ENCODE measurements at regions not wholly inside any gene's neighbourhood (a gene's known extent, or its start where the extent isn't known, plus 50 kb on each side); places are given as distances from the start of the nearest gene placed in this dataset.
"Not testable (repeated sequence)": the region's sequence is repeated elsewhere in the genome, so short reads cannot be mapped to it uniquely, and the experiment has no call there.

GRCh38 chr13:109271061-109271460 lies 515.3 kb downstream of the IRS2 start:
- Mint-ChIP-seq H3K4me3 (no peak overlapping the region), H3K4me1 (peaks cover 55 to 76% of the 10 kb centered on the region in 2 experiments), H3K9me3 (peaks cover 5 to 8% of the 10 kb centered on the region in 2 experiments), H3K36me3 (ENCODE audit: insufficient read depth in 1 of 3, low read depth in 3 of 3) (peaks cover 2 to 15% (median 7%) of the 10 kb centered on the region in 3 experiments; a peak in 6 of 7 replicates), H3K27me3 (ENCODE audit: low read depth) (no peaks in the 10 kb centered on the region), H3K27ac (peak overlapping the region; percentile 81 to 91 (median 87); a peak in 6 of 7 replicates)
- H3K9ac ChIP-seq (ENCODE audit: extremely low read depth, insufficient read length, low read length): no peak overlapping the region
- no peak for DNase-seq
- no peaks in the 10 kb centered on the region for H4K20me1 ChIP-seq (ENCODE audit: control insufficient read depth, insufficient read depth, insufficient read length)
- H3K27ac ChIP-seq (ENCODE audit: insufficient read length, low read depth, low read length): no peak overlapping the region
- H3K14ac ChIP-seq (ENCODE audit: insufficient read depth, low read length): peak overlapping the region; percentile 36; the same call in 1 of the 2 replicates
- H3K9me3 ChIP-seq (ENCODE audit: control insufficient read depth, low read depth, low read length): no peaks in the 10 kb centered on the region
- H3K23ac ChIP-seq (ENCODE audit: insufficient read length, low read depth, low read length): no peak overlapping the region
- no peak overlapping the region for H3T11ph ChIP-seq (ENCODE audit: low read length)
- H2BK12ac ChIP-seq (ENCODE audit: insufficient read length, low read depth, low read length): no peak overlapping the region
- no peak overlapping the region for H3K4ac ChIP-seq (ENCODE audit: low read depth, low read length)
- no peak overlapping the region for H2BK120ac ChIP-seq (ENCODE audit: low read depth, low read length, poor library complexity, severe bottlenecking)
- no CpG with 5 or more reads among the region's 9 CpGs for WGBS (ENCODE audit: extremely low coverage, insufficient read length, low lambda C conversion rate)
- H4K5ac ChIP-seq (ENCODE audit: insufficient read length, low read depth, low read length): no peak overlapping the region
- no peak overlapping the region for H4K8ac ChIP-seq (replicated peaks; ENCODE audit: insufficient read length, low read depth, low read length)
- no peak overlapping the region for H4K91ac ChIP-seq (ENCODE audit: insufficient read length, low read depth, low read length)
- no peak overlapping the region for H2AK5ac ChIP-seq (ENCODE audit: insufficient read length, low read length)
- no peak overlapping the region for H3K56ac ChIP-seq (ENCODE audit: insufficient read length, low read depth, low read length)
- peak overlapping the region; percentile 75 for H3K18ac ChIP-seq (ENCODE audit: insufficient read length, low read depth, low read length)
- H2BK5ac ChIP-seq (ENCODE audit: insufficient read length, low read length): no peak overlapping the region
- no peak overlapping the region for H2BK20ac ChIP-seq (ENCODE audit: low read depth, low read length, poor library complexity, severe bottlenecking)
- H3K4me2 ChIP-seq (ENCODE audit: insufficient read depth, insufficient read length, low read length): no peak overlapping the region
- H3K79me2 ChIP-seq (ENCODE audit: insufficient read depth, low read length): no peaks in the 10 kb centered on the region
- H2BK15ac ChIP-seq (ENCODE audit: low read depth, low read length): no peak overlapping the region
- H3K23me2 ChIP-seq (ENCODE audit: insufficient read length, low read depth, low read length, poor library complexity, severe bottlenecking): no peaks in the 10 kb centered on the region
- TF ChIP-seq CTCF (conservative IDR thresholded peaks at IDR 0.05): no peak
- H3K27me3 ChIP-seq (ENCODE audit: insufficient read depth, low read length): no peaks in the 10 kb centered on the region
- H2AFZ ChIP-seq (ENCODE audit: low read length): no peak overlapping the region
- H3K4me1 ChIP-seq (ENCODE audit: insufficient read depth, low read length): peaks cover 7% of the 10 kb centered on the region; the same call in 1 of the 2 replicates
- no peaks in the 10 kb centered on the region for H3K79me1 ChIP-seq (ENCODE audit: insufficient read depth, low read depth, low read length, poor library complexity, severe bottlenecking)

GRCh38 chr13:109269381-109269780 lies 517.0 kb downstream of the IRS2 start:
- H2BK15ac ChIP-seq (ENCODE audit: low read depth, low read length); H3K79me2 ChIP-seq (ENCODE audit: insufficient read depth, low read length); H3K4ac ChIP-seq (ENCODE audit: low read depth, low read length); H3K4me3 Mint-ChIP-seq; H2BK120ac ChIP-seq (ENCODE audit: low read depth, low read length, poor library complexity, severe bottlenecking); H3K23me2 ChIP-seq (ENCODE audit: insufficient read length, low read depth, low read length, poor library complexity, severe bottlenecking); H3K14ac ChIP-seq (ENCODE audit: insufficient read depth, low read length); H2AK5ac ChIP-seq (ENCODE audit: insufficient read length, low read length); H4K20me1 ChIP-seq (ENCODE audit: control insufficient read depth, insufficient read depth, insufficient read length); H3K4me1 ChIP-seq (ENCODE audit: insufficient read depth, low read length); H3K9me3 ChIP-seq (ENCODE audit: control insufficient read depth, low read depth, low read length); H3K4me2 ChIP-seq (ENCODE audit: insufficient read depth, insufficient read length, low read length); DNase-seq; H2BK20ac ChIP-seq (ENCODE audit: low read depth, low read length, poor library complexity, severe bottlenecking); H2BK5ac ChIP-seq (ENCODE audit: insufficient read length, low read length); H3K27ac ChIP-seq (ENCODE audit: insufficient read length, low read depth, low read length); H3K27me3 ChIP-seq (ENCODE audit: insufficient read depth, low read length); H4K5ac ChIP-seq (ENCODE audit: insufficient read length, low read depth, low read length); H3T11ph ChIP-seq (ENCODE audit: low read length); H3K9ac ChIP-seq (ENCODE audit: extremely low read depth, insufficient read length, low read length); H4K91ac ChIP-seq (ENCODE audit: insufficient read length, low read depth, low read length); H2AFZ ChIP-seq (ENCODE audit: low read length); H3K27me3 Mint-ChIP-seq (ENCODE audit: low read depth); H2BK12ac ChIP-seq (ENCODE audit: insufficient read length, low read depth, low read length); H3K23ac ChIP-seq (ENCODE audit: insufficient read length, low read depth, low read length); H3K56ac ChIP-seq (ENCODE audit: insufficient read length, low read depth, low read length); H3K18ac ChIP-seq (ENCODE audit: insufficient read length, low read depth, low read length); H4K8ac ChIP-seq (replicated peaks; ENCODE audit: insufficient read length, low read depth, low read length); H3K79me1 ChIP-seq (ENCODE audit: insufficient read depth, low read depth, low read length, poor library complexity, severe bottlenecking): not testable (repeated sequence)
- Mint-ChIP-seq H3K36me3 (ENCODE audit: insufficient read depth in 1 of 3, low read depth in 3 of 3) (peaks cover 11 to 24% (median 11%) of the 10 kb centered on the region in 3 experiments), H3K9me3 (peaks cover 18 to 19% of the 10 kb centered on the region in 2 experiments), H3K27ac (peak overlapping the region in 1 of 3 experiments; percentile 9; a peak in 1 of 7 replicates), H3K4me1 (peaks cover 45 to 68% of the 10 kb centered on the region in 2 experiments)
- WGBS (ENCODE audit: extremely low coverage, insufficient read length, low lambda C conversion rate): no CpG with 5 or more reads among the region's 4 CpGs

All from H9 (cell line).